Activated CD4-positive, CD25-positive, alpha-beta regulatory T cell treated with anti-CD3 and anti-CD28 coated beads, Interleukin-2, amount 50 U/mL, for 72 hours (primary cell): ENCODE measurements at regions not wholly inside any gene's neighbourhood (a gene's known extent, or its start where the extent isn't known, plus 50 kb on each side); places are given as distances from the start of the nearest gene placed in this dataset.

Source experiments
- DNase-seq: peaks from one replicate; pipeline ENCODE4 v3.0.0; 2021

GRCh38 chr18:41206341-41206830, 748.6 kb upstream of the PIK3C3 start:
- no peak for DNase-seq

GRCh38 chr18:41199212-41199611, 755.8 kb upstream of the PIK3C3 start:
- no peak for DNase-seq

DNA sequence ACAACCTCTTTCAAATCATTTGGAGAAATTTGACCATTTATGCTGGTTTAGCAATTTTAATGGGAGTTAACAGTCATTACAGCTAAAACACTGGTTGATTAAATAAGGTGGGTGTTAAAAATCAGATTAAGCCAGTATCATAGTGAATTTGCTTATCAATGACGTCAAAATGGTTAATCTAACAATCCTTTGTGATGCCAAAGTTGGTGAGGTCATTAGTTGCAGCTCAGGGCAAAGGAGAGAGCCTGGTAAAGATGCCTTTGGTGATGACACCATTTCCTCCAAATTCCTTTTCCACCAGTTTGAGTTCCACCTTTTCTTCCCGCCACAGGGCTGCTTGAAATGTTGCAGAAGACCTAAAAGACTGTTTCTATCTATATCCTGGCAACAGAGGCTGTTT, 757.1 kb upstream of the PIK3C3 start:
- no peak for DNase-seq

GRCh38 chr18:41170346-41170745, 784.7 kb upstream of the PIK3C3 start:
- no peak for DNase-seq

DNA sequence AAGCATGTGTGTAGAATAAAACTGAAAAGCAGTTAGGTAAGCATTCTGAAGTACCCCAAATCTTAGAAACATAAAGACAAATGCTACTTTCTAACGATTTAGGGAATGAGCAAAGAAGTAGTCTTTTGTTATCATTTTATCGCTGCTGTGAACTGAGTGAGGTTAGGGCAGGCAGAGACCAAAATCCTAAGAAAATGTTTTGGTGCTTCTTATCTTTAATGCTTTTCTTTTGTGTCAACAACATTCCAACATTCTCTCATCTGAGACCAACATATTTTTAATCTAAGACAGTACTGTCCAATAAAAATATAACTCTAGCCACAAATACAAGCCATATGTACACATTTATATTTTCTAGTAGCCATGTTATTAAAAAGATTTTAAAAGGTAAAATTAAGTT, 789.4 kb upstream of the PIK3C3 start:
- DNase-seq = no peak

GRCh38 chr18:41162781-41163180, 792.3 kb upstream of the PIK3C3 start:
- DNase-seq = no peak

DNA sequence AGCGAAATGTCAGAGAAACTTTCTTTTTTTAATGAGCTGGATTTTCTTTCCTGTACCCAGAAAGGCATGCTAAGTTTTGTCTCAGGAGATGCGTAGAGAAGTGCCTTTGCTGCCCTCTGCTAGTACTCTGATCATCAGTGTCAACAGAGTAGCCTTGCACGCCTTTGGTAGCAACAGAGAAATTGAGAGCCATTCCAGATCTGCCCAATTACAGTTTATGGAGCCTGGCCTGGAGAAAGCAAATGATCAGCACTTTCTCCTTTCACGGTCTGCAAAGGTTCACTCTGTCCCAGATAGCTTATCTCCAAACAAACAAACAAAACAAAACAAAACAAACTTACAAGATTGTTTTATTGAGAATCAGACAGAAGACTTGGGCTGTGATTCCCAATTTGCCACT, 792.8 kb upstream of the PIK3C3 start:
- DNase-seq = no peak

DNA sequence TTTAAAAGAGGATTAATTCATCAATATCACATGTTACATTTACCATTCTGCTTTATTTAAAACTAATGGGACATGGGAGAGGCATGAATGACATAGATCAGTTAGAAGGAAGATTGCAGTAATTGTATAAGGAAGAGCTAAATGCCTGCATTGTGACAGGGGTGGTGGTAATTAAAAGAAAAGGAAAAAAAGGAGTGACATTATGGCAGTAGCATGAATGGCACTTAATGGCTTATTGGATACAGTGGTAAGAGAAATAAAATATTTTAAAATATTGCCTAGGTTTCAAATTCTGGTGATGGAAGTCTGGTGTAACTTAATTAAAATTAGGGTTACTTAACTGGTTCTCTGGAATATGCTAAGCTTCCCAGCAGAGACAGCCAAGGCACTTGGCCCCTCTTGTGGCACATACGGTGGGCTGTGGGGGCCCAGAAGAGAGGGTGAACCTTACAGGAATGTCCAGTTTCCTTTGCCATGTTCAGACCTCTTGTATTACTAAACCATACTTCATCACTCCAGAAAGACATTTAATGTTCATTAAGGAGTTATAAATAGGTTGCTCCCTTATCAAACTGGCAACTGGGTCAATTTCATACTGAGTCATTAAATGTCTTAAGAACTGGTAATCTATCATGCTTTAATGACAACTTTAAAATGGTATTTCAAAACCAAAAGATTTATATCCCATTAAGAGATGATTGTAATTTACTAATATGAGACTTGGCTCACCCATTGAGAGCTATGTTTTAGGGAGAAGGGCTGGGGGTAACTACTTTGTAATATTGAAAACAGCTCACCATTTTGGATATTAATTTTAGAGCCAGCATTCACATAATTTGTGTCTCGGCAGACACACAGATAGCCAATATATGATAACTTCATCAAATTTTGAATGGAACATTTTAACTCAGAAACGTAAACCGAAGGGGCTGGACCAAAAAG, 798.9 kb upstream of the PIK3C3 start:
- no peak for DNase-seq

- no peak for DNase-seq
Measured at GRCh38 chr18:41155025-41155424, 800.0 kb upstream of the PIK3C3 start.

GRCh38 chr18:41153871-41154270, 801.2 kb upstream of the PIK3C3 start:
- no peak for DNase-seq

- no peak for DNase-seq
Measured at GRCh38 chr18:41150316-41150715, 804.7 kb upstream of the PIK3C3 start.

GRCh38 chr18:41146301-41146700, 808.7 kb upstream of the PIK3C3 start:
- no peak for DNase-seq

GRCh38 chr18:41145516-41145915, 809.5 kb upstream of the PIK3C3 start:
- no peak for DNase-seq

DNA sequence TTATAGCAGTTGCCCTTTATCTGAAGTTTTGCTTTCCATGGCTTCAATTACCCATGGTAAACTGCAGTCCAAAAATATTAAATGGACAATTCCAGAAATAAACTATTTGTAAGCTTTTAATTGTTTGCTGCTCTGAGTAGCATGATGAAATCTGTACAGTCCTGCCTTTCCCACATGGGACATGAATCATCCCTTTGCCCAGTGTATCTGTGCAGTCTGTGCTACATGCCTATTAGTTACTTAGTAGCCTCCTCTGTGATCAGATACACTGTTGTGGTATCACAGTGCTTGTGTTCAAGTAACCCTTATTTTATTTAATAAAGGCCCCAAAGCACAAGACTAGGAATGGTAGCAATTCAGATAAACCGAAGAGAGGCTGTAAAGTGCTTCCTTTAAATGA, 810.6 kb upstream of the PIK3C3 start:
- DNase-seq = no peak

- DNase-seq = no peak
Measured at GRCh38 chr18:41140506-41140905, 814.5 kb upstream of the PIK3C3 start.

GRCh38 chr18:41135146-41135545, 819.9 kb upstream of the PIK3C3 start:
- no peak for DNase-seq

GRCh38 chr18:41134426-41134825, 820.6 kb upstream of the PIK3C3 start:
- DNase-seq = no peak

- no peak for DNase-seq
Measured at GRCh38 chr18:41131050-41131449, 824.0 kb upstream of the PIK3C3 start.

DNA sequence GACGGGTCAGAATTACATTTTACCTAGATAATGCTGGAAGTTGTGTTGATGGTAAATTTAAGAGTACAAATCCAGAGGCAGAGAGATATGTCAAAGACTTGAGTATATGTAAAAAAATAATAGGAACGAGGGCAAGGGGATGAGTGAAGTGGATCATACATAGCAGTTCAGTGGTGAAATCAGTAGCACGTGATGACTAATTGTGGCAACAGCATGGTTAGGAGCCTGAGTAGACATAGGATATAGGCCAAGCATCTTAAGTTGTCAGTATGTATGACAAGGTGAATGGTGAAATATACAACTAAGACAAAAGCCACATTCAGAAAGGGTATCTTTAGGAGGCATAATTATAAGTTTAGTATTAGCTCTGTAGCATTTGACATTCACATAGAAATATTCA, 826.5 kb upstream of the PIK3C3 start:
- DNase-seq = no peak

DNA sequence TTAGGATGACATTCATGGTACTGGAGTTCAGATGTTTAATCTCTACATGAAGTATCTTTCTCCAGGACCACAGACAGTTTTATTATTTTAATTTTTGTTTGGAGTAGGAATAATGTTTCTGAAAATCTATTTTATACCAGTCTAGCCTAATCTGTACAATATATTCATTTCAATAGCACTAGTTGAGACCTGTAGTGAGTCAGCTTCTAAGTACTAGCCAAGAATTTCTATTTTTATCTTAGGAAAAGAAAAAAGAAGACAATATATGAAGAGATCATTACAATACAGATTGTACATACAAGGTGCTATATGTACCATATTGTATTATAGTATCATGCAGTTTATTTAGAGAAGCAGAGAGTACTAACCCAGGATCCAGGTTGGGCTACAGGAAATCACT, 826.9 kb upstream of the PIK3C3 start:
- DNase-seq = no peak

GRCh38 chr18:41126541-41127235, 828.3 kb upstream of the PIK3C3 start:
- DNase-seq = no peak

GRCh38 chr18:41121116-41121826, 833.8 kb upstream of the PIK3C3 start:
- DNase-seq = no peak

GRCh38 chr18:41119031-41119430, 836.0 kb upstream of the PIK3C3 start:
- DNase-seq = no peak
